Dermis microvascular lymphatic vessel endothelial cell (primary cell): ENCODE measurements at regions not wholly inside any gene's neighbourhood (a gene's known extent, or its start where the extent isn't known, plus 50 kb on each side); places are given as distances from the start of the nearest gene placed in this dataset.

Experiments used
- DNase-seq, 2 donors: peaks; one replicate each; pipeline versions ENCODE4 v3.0.0 to v3.0.0-alpha.2; 2010; ENCODE audit warnings: low read depth in 2 of 2

DNA sequence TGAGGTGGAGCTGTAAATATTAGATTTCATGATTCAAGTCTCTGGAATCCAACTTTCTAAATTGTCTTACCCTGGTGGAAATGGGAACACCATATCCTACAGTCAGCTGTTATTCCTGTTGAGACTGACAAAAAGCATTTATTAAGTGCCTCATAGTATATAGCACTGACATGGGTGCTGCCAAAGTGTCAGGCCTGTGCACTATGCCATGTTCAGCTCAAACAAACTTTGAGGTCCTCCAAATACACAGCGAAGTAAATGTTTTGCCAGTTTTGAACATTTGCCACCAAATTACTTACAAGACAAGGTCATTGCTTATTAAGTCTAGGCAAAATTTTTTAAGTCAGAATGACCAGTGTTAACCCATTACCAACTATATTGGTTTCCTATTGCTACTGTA lies 162.9 kb upstream of the SLC25A13 start:
- DNase-seq = no peak

DNA sequence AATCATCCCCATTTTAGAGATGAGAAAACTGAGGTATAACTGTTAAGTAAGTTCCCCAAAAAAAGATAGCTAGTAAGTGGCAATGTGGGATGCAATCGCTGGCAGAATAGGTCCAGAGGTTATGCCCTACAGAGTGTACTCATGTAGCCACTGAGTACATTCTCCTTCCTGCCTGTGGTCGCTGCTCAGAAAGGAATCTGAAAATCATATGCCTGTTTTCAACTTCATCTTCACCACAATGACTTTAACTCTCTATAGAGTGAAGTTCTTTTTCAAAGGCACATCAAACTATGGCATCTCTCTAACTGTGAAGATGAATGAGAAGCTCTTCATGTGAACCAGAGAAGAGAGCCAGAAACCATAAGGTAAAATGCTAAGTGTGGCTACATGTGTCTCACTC lies 162.2 kb upstream of the SLC25A13 start:
- no peak for DNase-seq

DNA sequence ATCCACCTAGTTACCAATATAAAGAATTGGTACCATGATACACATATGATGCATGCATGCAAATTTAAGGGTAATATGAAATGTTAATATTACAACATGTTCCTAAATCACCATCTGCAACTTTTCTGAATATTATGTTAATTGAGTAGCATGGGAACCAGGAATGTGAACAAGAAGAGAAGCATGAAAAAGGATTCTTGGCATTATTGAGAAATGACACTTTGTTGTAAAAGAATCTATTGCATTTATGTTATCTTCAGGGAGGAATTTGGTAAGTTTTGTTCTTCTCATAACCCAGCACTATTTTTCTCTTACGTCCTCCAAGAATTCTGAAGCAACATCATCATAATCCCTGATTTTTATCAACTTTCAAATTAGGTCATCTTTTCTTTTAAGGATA lies 159.9 kb upstream of the SLC25A13 start:
- no peak for DNase-seq

DNA sequence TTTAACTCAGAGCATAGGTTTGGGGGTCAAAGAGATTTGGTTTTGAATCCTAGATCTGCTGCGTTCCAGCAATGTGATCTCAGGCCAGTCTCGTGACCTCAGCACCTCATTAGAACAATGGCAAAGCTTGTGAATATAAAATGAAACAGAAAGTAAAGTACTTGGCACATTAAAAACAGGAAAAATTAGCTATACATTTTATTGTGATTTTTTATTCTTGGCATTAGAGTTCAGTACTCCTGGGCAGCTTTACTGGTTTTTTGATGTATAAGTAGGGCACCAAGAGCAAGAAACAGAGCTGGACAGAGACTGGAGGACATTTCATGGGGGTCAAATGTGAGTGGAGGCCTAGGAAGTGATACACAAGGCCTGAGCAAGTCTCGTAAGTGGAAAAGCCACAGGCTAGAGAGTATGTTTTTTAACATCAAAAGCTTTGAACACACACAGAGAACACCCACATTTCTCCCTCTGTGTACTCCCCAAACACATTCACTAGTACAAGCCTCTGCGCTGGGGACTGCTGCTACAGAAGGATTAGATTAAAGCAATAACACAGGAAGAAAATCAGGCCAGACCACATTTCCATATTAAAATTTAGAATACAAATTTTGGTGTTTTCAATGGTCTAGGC lies 157.2 kb upstream of the SLC25A13 start:
- DNase-seq = peak; percentile 33 to 34

DNA sequence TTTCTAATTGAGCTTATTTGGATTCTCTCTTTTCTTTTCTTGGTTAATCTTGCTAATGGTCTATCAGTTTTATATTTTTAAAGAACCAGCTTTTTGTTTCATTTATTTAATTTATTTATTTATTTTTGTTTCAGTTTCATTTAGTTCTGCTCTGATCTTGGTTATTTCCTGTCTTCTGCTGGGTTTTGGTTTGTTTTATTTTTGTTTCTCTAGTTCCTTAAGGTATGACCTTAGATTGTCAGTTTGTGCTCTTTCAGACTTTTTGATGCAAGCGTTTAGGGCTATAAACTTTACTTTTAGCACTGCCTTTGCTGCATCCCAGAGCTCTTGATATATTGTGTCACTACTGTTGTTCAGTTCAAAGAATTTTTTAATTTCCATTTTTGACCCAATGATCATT lies 149.7 kb upstream of the SLC25A13 start:
- DNase-seq = no peak

DNA sequence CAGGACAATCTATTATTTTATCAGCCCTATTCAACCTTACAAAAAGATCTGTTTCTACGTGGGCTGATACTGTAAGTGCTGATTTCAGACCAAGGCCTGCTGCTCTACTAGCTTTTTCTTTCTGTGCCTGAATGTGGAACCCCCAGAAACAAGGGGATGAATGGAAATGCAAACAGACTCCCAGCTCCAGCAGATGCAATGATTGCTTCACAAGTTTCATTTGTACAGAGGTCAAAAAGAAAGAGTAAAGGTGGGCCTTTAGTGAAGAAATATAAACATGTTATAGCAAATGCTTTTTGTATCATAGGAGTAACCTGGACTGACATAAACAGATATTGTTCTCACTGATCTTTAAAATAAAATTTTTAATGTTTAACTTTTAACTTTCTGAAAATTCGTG lies 130.2 kb upstream of the SLC25A13 start:
- no peak for DNase-seq

DNA sequence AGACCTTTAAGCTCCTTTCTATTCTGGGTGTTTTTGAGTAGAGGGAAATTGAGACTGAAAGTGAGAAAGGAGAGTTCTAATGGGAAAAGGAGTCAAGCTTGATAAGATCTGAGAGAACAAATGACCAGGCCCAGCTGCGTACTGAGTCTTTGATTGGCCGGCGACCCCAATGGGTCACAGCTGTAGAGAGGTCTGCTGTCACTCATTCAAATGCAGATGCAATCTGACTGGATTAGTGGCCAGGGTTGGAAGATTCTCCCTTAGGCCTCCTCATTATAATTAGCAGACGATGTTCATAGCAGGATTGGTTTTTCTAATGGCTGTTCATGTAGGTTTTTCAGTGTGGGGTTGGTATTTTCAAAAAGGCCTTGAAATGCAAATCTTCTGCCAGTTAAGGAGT lies 127.2 kb upstream of the SLC25A13 start:
- no peak for DNase-seq

DNA sequence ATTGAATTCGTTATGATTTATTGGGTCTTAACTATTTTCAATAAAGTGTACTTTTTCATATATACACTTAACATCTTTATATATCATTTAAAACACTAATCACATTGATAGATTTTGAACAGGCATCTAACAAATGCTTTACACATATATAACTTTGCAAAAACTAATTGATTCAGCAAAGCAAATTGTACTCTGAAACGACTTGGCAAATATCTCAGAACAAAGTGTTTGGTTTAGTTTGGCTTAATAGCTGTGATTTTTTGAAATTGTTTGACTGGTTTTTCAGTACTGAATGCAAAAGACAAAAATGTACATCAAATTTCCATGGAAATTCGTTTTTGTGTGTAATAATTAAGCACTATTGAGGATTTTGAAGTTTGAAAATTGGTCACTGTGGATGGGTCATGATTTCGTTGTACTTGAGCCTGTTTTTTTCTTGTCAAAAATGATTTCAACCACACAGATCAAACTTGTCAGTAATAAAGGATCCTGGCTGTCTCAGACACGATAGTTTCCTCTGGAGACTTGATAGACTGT lies 125.3 kb upstream of the SLC25A13 start:
- no peak for DNase-seq

DNA sequence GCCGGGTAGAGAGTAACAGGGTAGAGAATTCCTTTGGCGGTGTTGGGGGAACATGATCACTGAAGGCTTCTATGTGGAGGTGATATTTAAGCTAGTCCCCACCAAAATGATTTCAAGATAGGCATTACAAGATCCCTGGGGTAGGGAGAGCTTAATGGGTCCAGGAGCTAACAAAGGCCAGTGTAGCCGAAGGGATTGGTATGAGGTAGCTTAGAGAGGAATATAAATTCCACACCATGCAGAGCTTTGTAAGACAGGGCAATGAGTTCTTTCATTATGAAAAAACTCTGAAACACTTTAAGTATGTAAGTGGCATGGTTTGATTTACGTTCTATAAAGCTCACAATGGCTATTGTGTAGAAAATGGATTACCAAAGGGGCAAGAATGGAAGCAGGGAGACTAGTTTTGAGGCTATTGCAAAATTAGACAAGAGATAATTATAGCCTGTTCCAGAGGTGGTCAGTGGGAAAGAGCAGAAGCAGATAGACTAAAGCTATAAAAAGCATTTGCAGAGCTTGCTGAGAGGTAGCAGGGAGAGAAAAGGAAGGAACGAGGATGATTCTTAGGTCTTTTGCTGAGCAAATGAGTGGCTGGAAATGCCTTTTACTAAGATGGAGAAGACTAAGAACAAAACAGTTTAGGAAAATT lies 119.7 kb upstream of the SLC25A13 start:
- DNase-seq = no peak

DNA sequence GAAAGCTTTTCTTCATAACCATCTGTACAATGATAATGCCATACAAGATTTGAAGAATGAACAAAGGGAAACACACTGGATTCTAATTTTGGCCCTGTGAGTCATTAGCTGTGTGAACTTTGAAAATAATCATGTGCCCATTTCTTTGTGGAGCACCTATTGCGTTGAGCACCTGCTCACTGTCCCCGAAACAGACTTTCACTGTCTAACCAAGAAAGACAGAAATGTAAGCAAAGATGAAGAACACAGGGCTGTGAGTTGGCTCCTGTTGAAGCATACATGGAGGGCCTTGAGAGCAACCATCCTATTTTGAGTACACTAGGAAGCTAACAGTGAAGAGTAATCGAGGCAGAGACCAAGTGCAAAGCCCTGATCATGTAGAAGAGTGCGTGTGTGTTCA lies 118.4 kb upstream of the SLC25A13 start:
- no peak for DNase-seq

DNA sequence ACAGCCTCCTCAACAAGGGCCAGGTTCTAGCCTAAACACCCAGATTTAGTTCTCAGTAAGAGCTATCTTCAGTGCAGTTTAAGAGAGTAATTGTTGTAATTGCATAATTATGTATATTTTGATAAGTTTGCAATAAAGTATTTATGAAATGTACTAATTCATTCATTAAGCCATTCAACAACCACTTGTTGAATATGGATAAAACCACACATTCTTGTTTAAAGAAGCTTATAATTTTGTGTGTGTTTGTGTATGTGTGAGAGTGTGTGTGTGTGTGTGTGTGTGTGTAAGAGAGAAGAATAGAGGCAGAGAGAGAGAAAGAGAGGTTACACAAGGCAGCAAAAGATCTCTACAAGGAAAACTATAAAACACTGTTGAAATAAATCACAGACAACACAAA lies 115.0 kb upstream of the SLC25A13 start:
- no peak for DNase-seq

DNA sequence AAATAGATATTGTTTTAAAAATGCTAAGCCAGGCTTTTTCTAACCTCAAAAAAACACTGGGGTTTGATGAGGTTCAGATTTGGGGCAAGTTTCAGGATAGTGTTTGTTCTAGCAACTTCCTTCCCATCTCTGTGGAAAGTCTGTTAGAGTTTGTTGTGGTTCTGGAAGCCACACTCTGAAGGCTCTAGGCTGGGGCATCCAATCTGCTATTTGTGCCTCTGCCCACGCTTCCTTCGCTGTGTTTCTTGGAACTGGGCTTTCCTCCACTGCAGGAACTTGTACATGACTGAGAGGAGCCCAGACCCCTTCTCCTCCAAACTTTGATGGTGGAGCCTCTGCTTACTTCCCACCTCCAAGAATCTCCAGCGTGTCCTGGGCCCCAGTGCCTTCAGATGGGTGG lies 108.5 kb upstream of the SLC25A13 start:
- no peak for DNase-seq

DNA sequence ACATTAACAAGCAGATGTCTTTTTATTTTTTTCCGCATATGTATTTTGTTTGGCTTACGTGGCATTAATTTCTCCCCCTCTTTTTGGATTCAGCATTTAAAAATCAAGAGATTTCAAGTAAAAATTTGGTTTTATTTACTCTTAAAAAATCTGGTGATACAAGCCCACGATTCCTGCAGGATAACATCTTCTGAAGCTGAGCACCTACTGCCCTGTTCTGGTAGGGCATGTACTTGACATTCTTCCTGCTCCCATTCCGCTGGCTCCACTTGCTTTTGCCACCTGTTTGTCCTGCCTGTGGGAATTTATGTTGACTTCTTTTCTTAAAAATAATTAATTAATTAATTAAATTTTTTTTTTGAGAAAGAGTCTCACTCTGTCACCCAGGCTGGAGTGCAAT lies 105.2 kb upstream of the SLC25A13 start:
- no peak for DNase-seq

DNA sequence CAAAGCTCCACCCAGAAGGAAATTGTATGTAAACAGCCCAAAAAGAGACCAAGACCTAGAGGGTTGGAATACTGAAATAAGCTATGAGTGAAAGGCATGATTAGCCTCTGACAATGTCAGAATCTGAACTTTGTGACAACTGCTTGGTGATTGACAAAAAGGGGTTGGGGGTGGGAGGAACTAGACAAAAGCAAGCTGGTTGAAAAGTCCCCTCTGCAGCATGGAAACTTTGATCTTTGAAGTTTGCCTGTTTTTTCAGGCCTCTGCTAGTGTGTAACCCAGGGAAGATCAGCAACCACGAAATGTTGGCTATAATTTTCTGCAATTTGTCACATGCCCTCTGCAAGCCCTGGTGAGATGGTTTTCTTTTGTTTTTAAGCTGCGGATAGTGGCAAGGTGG lies 104.8 kb upstream of the SLC25A13 start:
- DNase-seq = no peak

DNA sequence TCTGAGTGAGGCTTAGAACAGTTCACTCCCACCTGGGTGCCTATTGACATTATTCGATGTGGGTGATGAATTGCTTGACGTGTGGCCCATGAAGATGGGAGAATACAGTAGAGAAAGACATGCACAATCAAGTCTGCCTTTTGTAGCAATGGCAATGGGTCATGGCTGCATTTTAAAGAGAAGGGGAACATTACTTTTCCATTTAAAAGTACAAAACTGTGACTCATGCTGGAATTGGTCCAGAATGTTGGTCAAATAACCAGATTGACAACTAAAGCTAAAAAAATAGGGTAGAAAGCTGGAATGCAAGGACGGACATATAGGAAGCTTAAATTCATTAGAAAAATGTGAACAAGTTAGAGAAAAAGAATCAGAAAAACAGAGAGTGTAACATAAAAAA lies 104.1 kb upstream of the SLC25A13 start:
- DNase-seq = peak; percentile 53 to 54

DNA sequence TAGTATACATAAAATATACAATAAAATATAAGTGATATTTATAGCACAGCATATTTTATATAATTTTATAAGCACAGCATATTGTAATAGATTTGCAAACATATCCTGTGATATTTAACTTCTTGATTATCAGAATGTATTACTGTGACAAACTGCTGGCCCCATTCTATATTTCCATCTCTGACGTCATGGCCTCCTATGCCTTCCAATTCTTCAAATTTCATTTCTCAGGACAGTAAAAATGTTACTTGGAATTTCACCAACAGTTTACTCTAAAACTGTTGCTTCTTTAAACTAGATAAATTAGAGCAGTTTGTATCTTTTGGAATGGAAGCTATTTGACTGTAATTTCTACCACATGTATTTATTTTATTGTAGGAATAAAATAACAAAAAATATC lies 102.5 kb upstream of the SLC25A13 start:
- DNase-seq = no peak

DNA sequence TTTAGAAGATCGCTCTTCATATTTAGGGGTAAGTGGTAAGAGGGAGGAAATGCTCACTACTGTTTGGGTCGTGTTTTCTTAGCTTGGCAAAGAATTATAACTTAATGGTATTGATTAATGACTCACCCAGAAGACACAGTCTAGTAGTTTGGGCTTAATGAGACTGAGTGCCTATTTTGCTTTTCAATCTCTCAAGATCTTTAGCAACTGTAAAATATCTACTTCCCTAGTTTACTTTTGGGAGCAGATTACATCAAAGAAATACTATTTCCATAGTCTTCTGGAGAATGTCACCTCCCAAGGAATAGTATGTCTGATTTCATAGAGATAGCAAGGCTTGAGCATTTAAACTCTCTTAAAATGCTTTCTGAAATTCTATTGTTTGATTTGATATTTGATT lies 100.5 kb upstream of the SLC25A13 start:
- DNase-seq = no peak

DNA sequence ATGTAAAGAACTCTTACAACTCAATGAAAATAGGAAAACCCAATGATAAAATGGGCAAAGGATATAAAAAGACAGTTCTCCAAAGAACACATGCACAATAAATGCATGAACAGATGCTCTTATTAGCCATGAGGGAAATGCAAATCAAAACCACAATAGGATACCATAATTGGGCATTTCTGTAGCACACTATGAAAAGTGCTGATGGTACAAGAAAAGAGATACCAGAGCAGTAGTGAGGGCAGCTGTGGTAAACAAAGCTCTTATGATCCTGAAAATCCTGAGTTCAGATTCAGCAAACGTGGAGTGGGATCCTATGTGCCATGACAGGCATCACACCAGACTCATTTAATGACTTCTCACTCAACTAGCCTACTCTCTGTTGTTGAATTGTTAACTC lies 96.7 kb upstream of the SLC25A13 start:
- DNase-seq = no peak

DNA sequence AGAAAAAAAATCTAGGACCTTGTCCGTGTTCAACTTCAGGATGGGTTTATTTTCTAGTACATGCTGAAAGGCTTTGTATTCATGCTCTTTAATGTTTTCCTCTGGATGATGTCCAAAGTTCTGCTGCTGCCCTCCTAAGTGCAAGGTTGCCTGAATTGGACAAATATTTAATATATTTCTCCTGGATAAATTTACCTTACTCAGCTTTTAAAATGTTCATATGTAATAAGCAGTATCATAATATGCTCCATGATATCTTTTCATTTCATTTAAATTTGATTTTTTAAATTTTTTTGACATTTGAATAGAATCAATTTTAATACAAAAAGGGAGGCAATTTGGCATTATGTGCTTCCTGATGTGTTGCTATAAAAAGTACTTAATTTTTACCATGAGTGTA lies 95.9 kb upstream of the SLC25A13 start:
- no peak for DNase-seq

DNA sequence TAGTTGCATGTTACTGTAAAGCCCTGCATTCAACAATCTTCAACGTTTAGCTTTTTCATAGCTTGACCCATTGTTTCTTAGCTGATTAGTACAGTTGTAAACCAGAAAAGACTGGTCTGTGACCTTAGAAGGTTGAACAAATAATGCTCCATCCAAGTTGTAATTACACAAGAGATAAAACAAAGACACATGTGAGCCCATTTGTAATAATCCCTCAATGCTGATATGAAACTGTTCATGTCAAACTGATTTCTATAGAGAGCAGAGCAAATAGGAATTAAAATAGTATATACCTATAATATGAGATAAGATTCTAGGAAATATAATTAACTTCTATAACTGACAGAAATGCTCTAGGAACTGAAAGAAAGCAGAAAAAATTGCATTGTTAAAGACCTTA lies 94.7 kb upstream of the SLC25A13 start:
- DNase-seq = peak in 1 of 2 donors; percentile 25

DNA sequence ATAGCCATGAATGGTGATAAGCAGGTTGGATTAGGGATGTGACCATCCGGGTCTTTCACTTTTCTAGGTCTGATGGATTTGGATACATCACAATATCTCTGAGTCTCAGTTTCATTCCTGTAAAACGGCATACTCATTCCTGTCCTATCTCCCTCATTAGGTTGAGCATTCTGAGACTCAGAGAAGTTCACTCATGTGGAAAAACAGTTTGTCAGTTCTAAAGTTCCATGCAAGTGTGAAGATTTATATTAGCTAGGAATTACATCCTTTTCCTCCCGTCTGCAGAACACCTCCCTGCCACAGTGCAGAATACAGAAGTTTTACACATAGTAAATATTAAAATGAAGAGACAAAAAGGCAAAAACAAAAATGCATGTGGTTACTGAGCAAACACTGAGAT lies 94.2 kb upstream of the SLC25A13 start:
- no peak for DNase-seq

DNA sequence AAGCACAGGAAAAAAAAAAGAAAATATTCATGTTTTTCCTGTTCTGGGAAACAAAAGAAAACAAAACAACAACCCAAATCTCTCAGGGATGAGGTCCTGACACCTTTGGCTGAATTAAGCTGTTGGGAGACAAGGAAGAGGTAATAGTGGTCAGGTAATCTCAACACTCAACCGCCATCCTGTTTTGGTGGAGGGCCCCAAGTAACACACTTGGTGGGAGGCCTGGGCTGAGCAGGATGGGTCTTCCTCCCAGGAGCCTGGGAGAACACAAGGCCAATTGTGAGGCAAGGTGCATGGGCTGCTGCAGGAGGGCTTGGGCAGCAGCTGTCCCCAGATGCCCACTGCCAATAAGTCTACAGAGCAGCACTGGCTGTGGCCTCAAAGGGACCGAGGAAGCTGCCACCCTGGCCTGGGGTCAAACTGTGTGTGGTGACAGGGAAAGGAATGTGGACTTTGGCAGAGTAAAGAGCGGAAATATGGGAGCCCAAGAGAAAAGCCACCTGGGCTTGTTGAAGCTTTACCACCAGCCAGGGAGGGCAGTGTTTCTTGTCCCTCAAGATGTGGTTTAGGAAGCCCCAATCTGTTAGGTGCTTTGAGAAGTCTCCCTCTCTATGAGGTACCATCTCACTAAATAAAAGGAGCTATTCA lies 93.5 kb upstream of the SLC25A13 start:
- no peak for DNase-seq

DNA sequence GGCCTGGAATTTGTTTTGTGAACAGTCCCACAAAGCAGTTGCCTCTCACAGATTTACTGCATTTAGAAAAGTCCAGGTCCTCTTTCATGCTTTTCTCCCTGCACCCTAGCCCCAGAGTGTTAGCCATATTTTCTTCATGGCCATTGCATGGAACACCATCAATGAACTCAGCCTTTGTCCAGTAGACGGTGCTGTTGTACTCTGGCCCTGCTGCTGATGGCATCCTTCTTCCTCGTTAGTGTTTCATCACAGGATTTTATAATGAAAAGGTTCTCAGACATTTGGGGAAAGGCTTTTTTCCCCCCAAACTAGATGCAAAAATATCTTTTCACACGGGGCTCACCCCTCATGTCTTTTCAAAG lies 93.0 kb upstream of the SLC25A13 start:
- DNase-seq = peak in 1 of 2 donors; percentile 39
